Natural killer cell (primary cell): ENCODE measurements at regions not wholly inside any gene's neighbourhood (a gene's known extent, or its start where the extent isn't known, plus 50 kb on each side); places are given as distances from the start of the nearest gene placed in this dataset.
A peak's percentile ranks its signal among the peaks of the same experiment; 100 is the strongest.

Experiments used
- ATAC-seq, 3 donors: fragments of 150-1000 bp in 2 of 3; fragments of 200-7000 bp in 1 of 3; cut with Tn5 transposase; 1 replicate in 1 of 3; 2 replicates in 2 of 3; pipeline ENCODE4 v1.10.0; 2021; ENCODE audit warnings: mild to moderate bottlenecking in 2 of 3, moderate library complexity in 2 of 3
- DNase-seq, 2 donors: peaks; one replicate each; pipeline versions ENCODE4 v3.0.0 to v3.0.0-alpha.2; 2013 to 2021; ENCODE audit warnings: mixed read lengths in 1 of 2
- H3K27ac ChIP-seq: one replicate; pipeline ENCODE4 v1.5.1; 2013; ENCODE audit warnings: mild to moderate bottlenecking, low read length
- H3K27me3 ChIP-seq: one replicate; pipeline ENCODE4 v1.6.1; 2013; ENCODE audit warnings: low read length; ENCODE audit not compliant: control insufficient read depth, insufficient read depth
- H3K36me3 ChIP-seq: one replicate; pipeline ENCODE4 v1.6.1; 2013; ENCODE audit warnings: low read length; ENCODE audit not compliant: control insufficient read depth, insufficient read depth
- H3K4me1 ChIP-seq: one replicate; pipeline ENCODE4 v1.6.1; 2013; ENCODE audit warnings: low read length; ENCODE audit not compliant: control insufficient read depth, insufficient read depth
- H3K4me3 ChIP-seq: one replicate; pipeline ENCODE4 v1.5.1; 2013; ENCODE audit warnings: low read length
- H3K9me3 ChIP-seq: one replicate; pipeline ENCODE4 v1.6.1; 2013; ENCODE audit warnings: low read length; ENCODE audit not compliant: control insufficient read depth, insufficient read depth
- H3K27ac Mint-ChIP-seq, 2 donors: one replicate each; pipeline ENCODE4 v1.8.0; 2022; ENCODE audit warnings: mild to moderate bottlenecking in 2 of 2, mixed read lengths in 2 of 2, moderate library complexity in 1 of 2
- H3K27me3 Mint-ChIP-seq, 2 donors: one replicate each; pipeline ENCODE4 v1.8.0; 2022; ENCODE audit warnings: low read depth in 2 of 2, mixed read lengths in 2 of 2
- H3K36me3 Mint-ChIP-seq: one replicate; pipeline ENCODE4 v1.8.0; 2022; ENCODE audit warnings: mixed read lengths
- H3K4me1 Mint-ChIP-seq, 2 donors: one replicate each; pipeline ENCODE4 v1.8.0; 2022; ENCODE audit warnings: mixed read lengths in 2 of 2
- H3K4me3 Mint-ChIP-seq: one replicate; pipeline ENCODE4 v1.8.0; 2022; ENCODE audit warnings: mild to moderate bottlenecking, moderate library complexity, mixed read lengths
- H3K9me3 Mint-ChIP-seq, 2 donors: one replicate each; pipeline ENCODE4 v1.8.0; 2022; ENCODE audit warnings: mixed read lengths in 2 of 2
- WGBS: methylation state at CpG from one replicate; pipeline ENCODE4 v1.1.7; 2013; ENCODE audit warnings: missing lambda C conversion rate; ENCODE audit not compliant: insufficient coverage; 5-methylcytosine and 5-hydroxymethylcytosine counted together
- intact Hi-C: fragments of 100-400 bp; cut with micrococcal nuclease; formaldehyde crosslinking; loops from one replicate; pipeline ENCODE4 v1.14.2; 2022
- TF ChIP-seq, protein P1 (sequence below): fragments of 200-600 bp; IDR thresholded peaks from one replicate; pipeline ENCODE4 v1.8.0; 2022; ENCODE audit warnings: antibody characterized with exemption

DNA sequence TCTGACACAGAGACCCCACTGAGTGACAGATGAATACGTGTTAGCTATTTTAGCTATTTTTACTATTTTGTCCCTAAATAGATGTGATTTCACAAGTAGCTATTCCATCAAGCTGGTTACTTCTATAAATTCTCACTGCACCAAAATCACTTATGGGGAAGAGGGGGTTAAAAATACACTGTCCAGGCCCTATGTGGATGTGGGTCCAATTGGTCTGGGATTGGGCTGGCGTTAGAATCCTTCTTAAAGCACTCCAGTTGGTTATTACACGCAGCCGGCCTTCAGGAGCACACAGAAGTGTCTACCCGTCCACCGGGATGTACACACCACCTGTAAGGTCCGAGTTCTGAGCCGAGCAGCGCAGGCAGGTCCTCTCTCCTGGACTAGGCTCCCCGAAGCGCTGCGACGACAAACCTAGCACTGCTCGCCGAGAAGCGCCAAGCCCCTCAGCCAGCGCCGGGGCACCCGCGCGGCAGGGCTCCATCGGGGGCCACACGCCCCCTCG lies 222.3 kb upstream of the MKLN1 start:
- intact Hi-C loops: loop anchor here (5.0 kb wide), 3 partner anchors 33 to 317 kb away; no protein-coding TSS in a partner anchor
- H3K4me1 Mint-ChIP-seq: peaks cover 80 to 85% of the 10 kb centered on the region in 2 donors
- H3K9me3 ChIP-seq: no peaks in the 10 kb centered on the region
- H3K4me3 Mint-ChIP-seq: peak overlapping the region; percentile 81
- DNase-seq (no peak), ATAC-seq (no peak)
- H3K36me3 Mint-ChIP-seq: no peaks in the 10 kb centered on the region
- H3K4me3 ChIP-seq: peak overlapping the region; percentile 47
- peak overlapping the region; percentile 79 for H3K27ac ChIP-seq
- H3K27me3 ChIP-seq: no peaks in the 10 kb centered on the region
- TF ChIP-seq, protein P1, sequence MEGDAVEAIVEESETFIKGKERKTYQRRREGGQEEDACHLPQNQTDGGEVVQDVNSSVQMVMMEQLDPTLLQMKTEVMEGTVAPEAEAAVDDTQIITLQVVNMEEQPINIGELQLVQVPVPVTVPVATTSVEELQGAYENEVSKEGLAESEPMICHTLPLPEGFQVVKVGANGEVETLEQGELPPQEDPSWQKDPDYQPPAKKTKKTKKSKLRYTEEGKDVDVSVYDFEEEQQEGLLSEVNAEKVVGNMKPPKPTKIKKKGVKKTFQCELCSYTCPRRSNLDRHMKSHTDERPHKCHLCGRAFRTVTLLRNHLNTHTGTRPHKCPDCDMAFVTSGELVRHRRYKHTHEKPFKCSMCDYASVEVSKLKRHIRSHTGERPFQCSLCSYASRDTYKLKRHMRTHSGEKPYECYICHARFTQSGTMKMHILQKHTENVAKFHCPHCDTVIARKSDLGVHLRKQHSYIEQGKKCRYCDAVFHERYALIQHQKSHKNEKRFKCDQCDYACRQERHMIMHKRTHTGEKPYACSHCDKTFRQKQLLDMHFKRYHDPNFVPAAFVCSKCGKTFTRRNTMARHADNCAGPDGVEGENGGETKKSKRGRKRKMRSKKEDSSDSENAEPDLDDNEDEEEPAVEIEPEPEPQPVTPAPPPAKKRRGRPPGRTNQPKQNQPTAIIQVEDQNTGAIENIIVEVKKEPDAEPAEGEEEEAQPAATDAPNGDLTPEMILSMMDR: no peak
- H3K27me3 Mint-ChIP-seq: no peaks in the 10 kb centered on the region
- WGBS: 3% methylated on average over 23 of the region's 24 CpGs
- no peaks in the 10 kb centered on the region for H3K9me3 Mint-ChIP-seq
- H3K36me3 ChIP-seq: peaks cover 7% of the 10 kb centered on the region
- H3K4me1 ChIP-seq: peaks cover 34% of the 10 kb centered on the region
- peak overlapping the region; percentile 94 to 99 for H3K27ac Mint-ChIP-seq

DNA sequence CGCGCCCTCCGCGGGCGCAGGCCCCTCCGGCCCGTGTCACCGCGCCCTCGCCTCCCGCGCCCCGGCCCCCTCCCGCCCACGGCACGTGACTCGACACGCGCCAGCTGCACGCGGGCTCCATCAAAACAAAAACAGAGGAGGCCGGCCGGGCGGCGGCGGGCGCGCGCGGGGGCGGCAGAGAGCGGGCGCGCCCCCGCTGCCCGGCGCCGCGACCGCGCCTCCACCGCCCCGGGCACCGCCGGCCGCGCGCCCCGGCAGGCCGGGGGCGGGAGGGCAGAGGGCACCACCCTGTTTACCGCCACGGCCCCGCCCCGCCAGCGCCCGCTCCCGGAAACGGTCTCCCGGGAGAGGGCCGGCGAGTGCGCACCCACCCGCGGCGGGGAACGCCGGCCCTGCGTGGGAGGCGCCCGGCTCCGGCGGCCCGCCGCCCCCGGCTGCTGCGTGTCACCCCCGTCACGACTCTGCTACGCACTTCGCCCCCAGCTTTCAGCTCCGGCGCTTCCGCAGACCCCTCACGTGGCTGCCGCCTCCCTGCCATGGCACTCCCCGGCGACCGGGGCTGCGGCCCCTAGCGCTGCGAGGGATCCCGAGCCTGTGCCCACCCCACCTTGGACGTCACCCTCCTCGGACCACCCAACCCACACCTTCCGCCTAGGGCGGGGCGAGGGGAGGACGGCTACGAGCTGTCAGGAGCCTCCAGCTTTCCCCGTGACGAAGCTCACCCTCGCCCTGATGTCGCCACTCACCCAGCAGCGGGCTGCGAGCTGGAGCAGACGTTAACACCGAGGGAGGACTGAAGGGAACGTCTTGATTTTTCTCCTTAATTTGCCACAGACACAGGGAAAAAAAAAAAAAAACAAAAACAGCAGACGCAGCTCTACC lies 221.6 kb upstream of the MKLN1 start:
- Mint-ChIP-seq H3K4me3 (peak overlapping the region; percentile 85), H3K36me3 (no peaks in the 10 kb centered on the region), H3K27me3 (no peaks in the 10 kb centered on the region), H3K4me1 (peaks cover 80 to 85% of the 10 kb centered on the region in 2 donors), H3K27ac (peak overlapping the region; percentile 98 to 99), H3K9me3 (no peaks in the 10 kb centered on the region)
- under 1% methylated on average over 110 of the region's 110 CpGs for WGBS
- H3K4me1 ChIP-seq: peaks cover 38% of the 10 kb centered on the region
- no peaks in the 10 kb centered on the region for H3K9me3 ChIP-seq
- no peaks in the 10 kb centered on the region for H3K27me3 ChIP-seq
- peak; percentile 89 to 95 for DNase-seq
- ATAC-seq: peak; percentile 53 to 78 (median 69)
- peaks cover 7% of the 10 kb centered on the region for H3K36me3 ChIP-seq
- TF ChIP-seq, protein P1: no peak
- peak overlapping the region; percentile 95 for H3K4me3 ChIP-seq
- peak overlapping the region; percentile 93 for H3K27ac ChIP-seq
- intact Hi-C loops: loop anchor here (1.0 to 5.0 kb wide), 4 partner anchors 34 to 316 kb away; no protein-coding TSS in a partner anchor

DNA sequence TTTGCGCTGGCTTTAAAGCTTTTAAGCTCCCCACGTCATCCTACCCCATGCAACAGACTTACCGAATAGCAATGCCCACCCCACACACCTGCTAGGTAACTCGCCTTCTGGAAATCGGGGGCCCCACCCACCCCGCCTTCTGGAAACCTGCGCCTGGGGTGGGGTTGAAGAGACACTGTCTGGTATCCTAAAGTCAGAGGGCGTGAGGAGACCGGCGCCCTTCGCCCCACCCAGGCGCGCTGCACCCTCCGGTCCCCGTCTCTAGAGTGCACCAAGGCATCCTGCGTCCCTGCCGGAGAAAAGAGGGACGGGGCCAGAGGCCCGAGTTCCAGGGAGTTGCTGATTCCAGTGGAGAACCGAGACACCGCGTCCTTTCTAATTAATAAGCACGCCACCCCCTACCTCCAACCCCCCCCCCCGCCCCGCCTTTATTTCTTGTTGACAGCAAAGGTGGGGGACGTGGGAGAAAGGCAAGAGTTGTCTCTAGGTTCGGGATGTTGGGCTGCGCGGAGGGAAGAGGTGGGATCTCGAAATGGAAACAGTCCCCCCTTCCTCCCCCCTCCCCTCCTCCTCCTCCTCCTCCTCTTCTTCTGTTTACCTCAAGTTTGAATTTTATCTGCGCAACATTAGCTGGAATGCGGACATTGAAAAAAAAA lies 220.9 kb upstream of the MKLN1 start:
- Mint-ChIP-seq H3K27me3 (no peaks in the 10 kb centered on the region), H3K36me3 (no peaks in the 10 kb centered on the region), H3K4me1 (peaks cover 77 to 82% of the 10 kb centered on the region in 2 donors), H3K4me3 (peak overlapping the region; percentile 85), H3K9me3 (no peaks in the 10 kb centered on the region), H3K27ac (peak overlapping the region; percentile 98 to 99)
- intact Hi-C loops: loop anchor here (1.0 to 5.0 kb wide), 4 partner anchors 35 to 315 kb away; no protein-coding TSS in a partner anchor
- TF ChIP-seq, protein P1: no peak
- Histone ChIP-seq H3K4me1 (peaks cover 36% of the 10 kb centered on the region), H3K27ac (peak overlapping the region; percentile 93), H3K4me3 (peak overlapping the region; percentile 95), H3K36me3 (peaks cover 7% of the 10 kb centered on the region), H3K27me3 (no peaks in the 10 kb centered on the region), H3K9me3 (no peaks in the 10 kb centered on the region)
- ATAC-seq (peak in 2 of 3 donors; percentile 0 to 2), DNase-seq (peak in 1 of 2 donors; percentile 50)
- under 1% methylated on average over 23 of the region's 32 CpGs for WGBS
